ENCODE measurements at regions not wholly inside any gene's neighbourhood (a gene's known extent, or its start where the extent isn't known, plus 50 kb on each side); places are given as distances from the start of the nearest gene placed in this dataset.

- no peak overlapping the region for H3K4me2 ChIP-seq
- H3K9me2 ChIP-seq (ENCODE audit: insufficient read depth): no peaks in the 10 kb centered on the region
- H3K36me3 Mint-ChIP-seq (ENCODE audit: low read depth): no peaks in the 10 kb centered on the region
- no peak for ATAC-seq
- no peak overlapping the region for H3K27ac ChIP-seq (ENCODE audit: low read depth)
- peaks cover 5% of the 10 kb centered on the region; the same call in 1 of the 2 replicates for H3K4me1 ChIP-seq (ENCODE audit: insufficient read depth)
- H3K27ac Mint-ChIP-seq: no peak overlapping the region
- H3K36me3 ChIP-seq (ENCODE audit: insufficient read depth): no peaks in the 10 kb centered on the region
- no peaks in the 10 kb centered on the region for H3K9me3 Mint-ChIP-seq
- no peaks in the 10 kb centered on the region for H4K20me1 ChIP-seq (replicated peaks; ENCODE audit: insufficient read depth)
- no peak for DNase-seq (ENCODE audit: low spot score)
- no peak overlapping the region for H2AFZ ChIP-seq
- H3F3A ChIP-seq (replicated peaks; ENCODE audit: low read depth): no peaks in the 10 kb centered on the region
- H3K79me2 ChIP-seq (replicated peaks; ENCODE audit: insufficient read depth): no peaks in the 10 kb centered on the region
- no peaks in the 10 kb centered on the region for H3K27me3 ChIP-seq (ENCODE audit: insufficient read depth)
- TF ChIP-seq EZH2phosphoT487 (IDR thresholded peaks at IDR 0.05; ENCODE audit: unreplicated experiment): no peak
- TF ChIP-seq ZNF331 (CRISPR knock-in tag; IDR thresholded peaks at IDR 0.05; ENCODE audit: low read depth): no peak
- no peak for TF ChIP-seq NANOG (IDR thresholded peaks at IDR 0.05; ENCODE audit: borderline replicate concordance)
- TF ChIP-seq JUNB (IDR thresholded peaks at IDR 0.05; ENCODE audit: unreplicated experiment): no peak
- TF ChIP-seq, protein P1, sequence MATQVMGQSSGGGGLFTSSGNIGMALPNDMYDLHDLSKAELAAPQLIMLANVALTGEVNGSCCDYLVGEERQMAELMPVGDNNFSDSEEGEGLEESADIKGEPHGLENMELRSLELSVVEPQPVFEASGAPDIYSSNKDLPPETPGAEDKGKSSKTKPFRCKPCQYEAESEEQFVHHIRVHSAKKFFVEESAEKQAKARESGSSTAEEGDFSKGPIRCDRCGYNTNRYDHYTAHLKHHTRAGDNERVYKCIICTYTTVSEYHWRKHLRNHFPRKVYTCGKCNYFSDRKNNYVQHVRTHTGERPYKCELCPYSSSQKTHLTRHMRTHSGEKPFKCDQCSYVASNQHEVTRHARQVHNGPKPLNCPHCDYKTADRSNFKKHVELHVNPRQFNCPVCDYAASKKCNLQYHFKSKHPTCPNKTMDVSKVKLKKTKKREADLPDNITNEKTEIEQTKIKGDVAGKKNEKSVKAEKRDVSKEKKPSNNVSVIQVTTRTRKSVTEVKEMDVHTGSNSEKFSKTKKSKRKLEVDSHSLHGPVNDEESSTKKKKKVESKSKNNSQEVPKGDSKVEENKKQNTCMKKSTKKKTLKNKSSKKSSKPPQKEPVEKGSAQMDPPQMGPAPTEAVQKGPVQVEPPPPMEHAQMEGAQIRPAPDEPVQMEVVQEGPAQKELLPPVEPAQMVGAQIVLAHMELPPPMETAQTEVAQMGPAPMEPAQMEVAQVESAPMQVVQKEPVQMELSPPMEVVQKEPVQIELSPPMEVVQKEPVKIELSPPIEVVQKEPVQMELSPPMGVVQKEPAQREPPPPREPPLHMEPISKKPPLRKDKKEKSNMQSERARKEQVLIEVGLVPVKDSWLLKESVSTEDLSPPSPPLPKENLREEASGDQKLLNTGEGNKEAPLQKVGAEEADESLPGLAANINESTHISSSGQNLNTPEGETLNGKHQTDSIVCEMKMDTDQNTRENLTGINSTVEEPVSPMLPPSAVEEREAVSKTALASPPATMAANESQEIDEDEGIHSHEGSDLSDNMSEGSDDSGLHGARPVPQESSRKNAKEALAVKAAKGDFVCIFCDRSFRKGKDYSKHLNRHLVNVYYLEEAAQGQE (IDR thresholded peaks at IDR 0.05; ENCODE audit: unreplicated experiment): no peak
- no peak for TF ChIP-seq POLR2AphosphoS5 (IDR thresholded peaks at IDR 0.05; ENCODE audit: low read depth)
- no peak for TF ChIP-seq ZNF114 (CRISPR knock-in tag; IDR thresholded peaks at IDR 0.05)
- TF ChIP-seq, protein P2, sequence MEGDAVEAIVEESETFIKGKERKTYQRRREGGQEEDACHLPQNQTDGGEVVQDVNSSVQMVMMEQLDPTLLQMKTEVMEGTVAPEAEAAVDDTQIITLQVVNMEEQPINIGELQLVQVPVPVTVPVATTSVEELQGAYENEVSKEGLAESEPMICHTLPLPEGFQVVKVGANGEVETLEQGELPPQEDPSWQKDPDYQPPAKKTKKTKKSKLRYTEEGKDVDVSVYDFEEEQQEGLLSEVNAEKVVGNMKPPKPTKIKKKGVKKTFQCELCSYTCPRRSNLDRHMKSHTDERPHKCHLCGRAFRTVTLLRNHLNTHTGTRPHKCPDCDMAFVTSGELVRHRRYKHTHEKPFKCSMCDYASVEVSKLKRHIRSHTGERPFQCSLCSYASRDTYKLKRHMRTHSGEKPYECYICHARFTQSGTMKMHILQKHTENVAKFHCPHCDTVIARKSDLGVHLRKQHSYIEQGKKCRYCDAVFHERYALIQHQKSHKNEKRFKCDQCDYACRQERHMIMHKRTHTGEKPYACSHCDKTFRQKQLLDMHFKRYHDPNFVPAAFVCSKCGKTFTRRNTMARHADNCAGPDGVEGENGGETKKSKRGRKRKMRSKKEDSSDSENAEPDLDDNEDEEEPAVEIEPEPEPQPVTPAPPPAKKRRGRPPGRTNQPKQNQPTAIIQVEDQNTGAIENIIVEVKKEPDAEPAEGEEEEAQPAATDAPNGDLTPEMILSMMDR (conservative IDR thresholded peaks at IDR 0.05; ENCODE audit: low read depth in 2 of 2): no peak
- no peak for TF ChIP-seq EZH2 (IDR thresholded peaks at IDR 0.05; ENCODE audit: low read depth, unreplicated experiment)
- TF ChIP-seq STAT1 (IDR thresholded peaks at IDR 0.05; ENCODE audit: unreplicated experiment): no peak
- TF ChIP-seq, protein P3, sequence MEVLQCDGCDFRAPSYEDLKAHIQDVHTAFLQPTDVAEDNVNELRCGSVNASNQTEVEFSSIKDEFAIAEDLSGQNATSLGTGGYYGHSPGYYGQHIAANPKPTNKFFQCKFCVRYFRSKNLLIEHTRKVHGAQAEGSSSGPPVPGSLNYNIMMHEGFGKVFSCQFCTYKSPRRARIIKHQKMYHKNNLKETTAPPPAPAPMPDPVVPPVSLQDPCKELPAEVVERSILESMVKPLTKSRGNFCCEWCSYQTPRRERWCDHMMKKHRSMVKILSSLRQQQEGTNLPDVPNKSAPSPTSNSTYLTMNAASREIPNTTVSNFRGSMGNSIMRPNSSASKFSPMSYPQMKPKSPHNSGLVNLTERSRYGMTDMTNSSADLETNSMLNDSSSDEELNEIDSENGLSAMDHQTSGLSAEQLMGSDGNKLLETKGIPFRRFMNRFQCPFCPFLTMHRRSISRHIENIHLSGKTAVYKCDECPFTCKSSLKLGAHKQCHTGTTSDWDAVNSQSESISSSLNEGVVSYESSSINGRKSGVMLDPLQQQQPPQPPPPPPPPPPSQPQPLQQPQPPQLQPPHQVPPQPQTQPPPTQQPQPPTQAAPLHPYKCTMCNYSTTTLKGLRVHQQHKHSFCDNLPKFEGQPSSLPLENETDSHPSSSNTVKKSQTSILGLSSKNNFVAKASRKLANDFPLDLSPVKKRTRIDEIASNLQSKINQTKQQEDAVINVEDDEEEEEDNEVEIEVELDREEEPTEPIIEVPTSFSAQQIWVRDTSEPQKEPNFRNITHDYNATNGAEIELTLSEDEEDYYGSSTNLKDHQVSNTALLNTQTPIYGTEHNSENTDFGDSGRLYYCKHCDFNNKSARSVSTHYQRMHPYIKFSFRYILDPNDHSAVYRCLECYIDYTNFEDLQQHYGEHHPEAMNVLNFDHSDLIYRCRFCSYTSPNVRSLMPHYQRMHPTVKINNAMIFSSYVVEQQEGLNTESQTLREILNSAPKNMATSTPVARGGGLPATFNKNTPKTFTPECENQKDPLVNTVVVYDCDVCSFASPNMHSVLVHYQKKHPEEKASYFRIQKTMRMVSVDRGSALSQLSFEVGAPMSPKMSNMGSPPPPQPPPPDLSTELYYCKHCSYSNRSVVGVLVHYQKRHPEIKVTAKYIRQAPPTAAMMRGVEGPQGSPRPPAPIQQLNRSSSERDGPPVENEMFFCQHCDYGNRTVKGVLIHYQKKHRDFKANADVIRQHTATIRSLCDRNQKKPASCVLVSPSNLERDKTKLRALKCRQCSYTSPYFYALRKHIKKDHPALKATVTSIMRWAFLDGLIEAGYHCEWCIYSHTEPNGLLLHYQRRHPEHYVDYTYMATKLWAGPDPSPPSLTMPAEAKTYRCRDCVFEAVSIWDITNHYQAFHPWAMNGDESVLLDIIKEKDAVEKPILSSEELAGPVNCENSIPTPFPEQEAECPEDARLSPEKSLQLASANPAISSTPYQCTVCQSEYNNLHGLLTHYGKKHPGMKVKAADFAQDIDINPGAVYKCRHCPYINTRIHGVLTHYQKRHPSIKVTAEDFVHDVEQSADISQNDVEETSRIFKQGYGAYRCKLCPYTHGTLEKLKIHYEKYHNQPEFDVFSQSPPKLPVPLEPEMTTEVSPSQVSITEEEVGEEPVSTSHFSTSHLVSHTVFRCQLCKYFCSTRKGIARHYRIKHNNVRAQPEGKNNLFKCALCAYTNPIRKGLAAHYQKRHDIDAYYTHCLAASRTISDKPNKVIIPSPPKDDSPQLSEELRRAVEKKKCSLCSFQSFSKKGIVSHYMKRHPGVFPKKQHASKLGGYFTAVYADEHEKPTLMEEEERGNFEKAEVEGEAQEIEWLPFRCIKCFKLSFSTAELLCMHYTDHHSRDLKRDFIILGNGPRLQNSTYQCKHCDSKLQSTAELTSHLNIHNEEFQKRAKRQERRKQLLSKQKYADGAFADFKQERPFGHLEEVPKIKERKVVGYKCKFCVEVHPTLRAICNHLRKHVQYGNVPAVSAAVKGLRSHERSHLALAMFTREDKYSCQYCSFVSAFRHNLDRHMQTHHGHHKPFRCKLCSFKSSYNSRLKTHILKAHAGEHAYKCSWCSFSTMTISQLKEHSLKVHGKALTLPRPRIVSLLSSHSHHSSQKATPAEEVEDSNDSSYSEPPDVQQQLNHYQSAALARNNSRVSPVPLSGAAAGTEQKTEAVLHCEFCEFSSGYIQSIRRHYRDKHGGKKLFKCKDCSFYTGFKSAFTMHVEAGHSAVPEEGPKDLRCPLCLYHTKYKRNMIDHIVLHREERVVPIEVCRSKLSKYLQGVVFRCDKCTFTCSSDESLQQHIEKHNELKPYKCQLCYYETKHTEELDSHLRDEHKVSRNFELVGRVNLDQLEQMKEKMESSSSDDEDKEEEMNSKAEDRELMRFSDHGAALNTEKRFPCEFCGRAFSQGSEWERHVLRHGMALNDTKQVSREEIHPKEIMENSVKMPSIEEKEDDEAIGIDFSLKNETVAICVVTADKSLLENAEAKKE (CRISPR knock-in tag; IDR thresholded peaks at IDR 0.05): no peak
- TF ChIP-seq CREB1 (CRISPR knock-in tag; IDR thresholded peaks at IDR 0.05; ENCODE audit: low read depth): no peak
- TF ChIP-seq, protein P4, sequence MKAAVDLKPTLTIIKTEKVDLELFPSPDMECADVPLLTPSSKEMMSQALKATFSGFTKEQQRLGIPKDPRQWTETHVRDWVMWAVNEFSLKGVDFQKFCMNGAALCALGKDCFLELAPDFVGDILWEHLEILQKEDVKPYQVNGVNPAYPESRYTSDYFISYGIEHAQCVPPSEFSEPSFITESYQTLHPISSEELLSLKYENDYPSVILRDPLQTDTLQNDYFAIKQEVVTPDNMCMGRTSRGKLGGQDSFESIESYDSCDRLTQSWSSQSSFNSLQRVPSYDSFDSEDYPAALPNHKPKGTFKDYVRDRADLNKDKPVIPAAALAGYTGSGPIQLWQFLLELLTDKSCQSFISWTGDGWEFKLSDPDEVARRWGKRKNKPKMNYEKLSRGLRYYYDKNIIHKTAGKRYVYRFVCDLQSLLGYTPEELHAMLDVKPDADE (IDR thresholded peaks at IDR 0.05): no peak
- H3K4me3 Mint-ChIP-seq: no peak overlapping the region
- H3K4me1 Mint-ChIP-seq: peaks cover 12% of the 10 kb centered on the region
- H3K27me3 Mint-ChIP-seq (ENCODE audit: insufficient read depth, low read depth, poor library complexity): peaks cover 4% of the 10 kb centered on the region
- H3K4me3 ChIP-seq: no peak overlapping the region
Observed at GRCh38 chr11:19558189-19558986, 154.2 kb upstream of the NAV2 start.
